SK-N-MC (cell line): ENCODE measurements at regions not wholly inside any gene's neighbourhood (a gene's known extent, or its start where the extent isn't known, plus 50 kb on each side); places are given as distances from the start of the nearest gene placed in this dataset.

ENCODE experiments used
- EZH2 ChIP-seq: fragments of 200-600 bp; sonication (generic); IDR thresholded peaks from one replicate; pipeline ENCODE4 v1.6.1; 2017; ENCODE audit warnings: antibody characterized with exemption
- FOXP2 ChIP-seq: optimal IDR thresholded peaks from 2 replicates; pipeline ENCODE3; 2011; ENCODE audit warnings: mild to moderate bottlenecking, moderate library complexity; ENCODE audit not compliant: insufficient read depth; ENCODE audit errors: extremely low read length, control extremely low read depth
- POLR2AphosphoS5 ChIP-seq: IDR thresholded peaks from 2 replicates; pipeline ENCODE4 v1.6.1; 2012; ENCODE audit warnings: mild to moderate bottlenecking, low read depth, low read length, borderline replicate concordance

DNA sequence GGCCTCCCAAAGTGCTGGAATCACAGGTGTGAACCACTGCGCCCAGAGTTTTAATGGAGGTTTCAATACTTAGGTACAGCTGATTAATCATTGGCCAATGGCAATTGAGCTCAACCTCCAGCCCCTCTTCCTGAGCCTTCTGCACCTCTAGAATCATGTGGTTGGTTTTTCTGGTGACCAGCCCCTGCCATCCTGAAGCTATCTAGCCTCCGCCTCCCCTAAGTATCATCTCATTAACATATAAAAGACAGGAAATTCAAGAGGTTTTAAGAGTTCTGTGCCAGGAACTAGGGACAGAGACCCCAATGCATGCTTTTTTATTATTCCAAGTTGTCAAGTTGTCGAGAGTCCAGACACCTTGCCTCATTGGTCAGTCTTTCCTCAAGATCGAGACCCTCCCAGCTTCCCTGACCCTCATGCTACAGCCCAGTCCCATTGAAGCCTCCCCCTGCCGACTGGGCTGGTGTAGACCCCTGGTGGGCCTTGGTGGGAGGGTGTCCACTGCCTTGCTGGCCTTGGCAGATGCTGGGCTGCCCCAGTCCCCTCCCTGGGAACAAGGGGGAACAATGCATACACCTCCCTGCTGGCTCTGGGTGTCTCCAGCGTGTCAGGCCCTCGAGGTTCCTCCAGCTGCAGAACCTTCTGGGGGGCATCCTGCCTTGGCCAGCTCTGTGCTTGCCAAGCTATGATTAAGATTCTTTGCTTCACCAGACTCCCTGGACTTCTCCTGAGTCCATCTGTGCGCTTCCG, 148.0 kb downstream of the CTTN start:
- no peak for TF ChIP-seq EZH2
- TF ChIP-seq POLR2AphosphoS5 = no peak
- TF ChIP-seq FOXP2 = no peak
